ENCODE measurements at regions not wholly inside any gene's neighbourhood (a gene's known extent, or its start where the extent isn't known, plus 50 kb on each side); places are given as distances from the start of the nearest gene placed in this dataset.
A peak's percentile ranks its signal among the peaks of the same experiment; 100 is the strongest.

- DNase-seq (ENCODE audit: extremely low read depth, low read depth) = no peak
- TF ChIP-seq, protein P1, sequence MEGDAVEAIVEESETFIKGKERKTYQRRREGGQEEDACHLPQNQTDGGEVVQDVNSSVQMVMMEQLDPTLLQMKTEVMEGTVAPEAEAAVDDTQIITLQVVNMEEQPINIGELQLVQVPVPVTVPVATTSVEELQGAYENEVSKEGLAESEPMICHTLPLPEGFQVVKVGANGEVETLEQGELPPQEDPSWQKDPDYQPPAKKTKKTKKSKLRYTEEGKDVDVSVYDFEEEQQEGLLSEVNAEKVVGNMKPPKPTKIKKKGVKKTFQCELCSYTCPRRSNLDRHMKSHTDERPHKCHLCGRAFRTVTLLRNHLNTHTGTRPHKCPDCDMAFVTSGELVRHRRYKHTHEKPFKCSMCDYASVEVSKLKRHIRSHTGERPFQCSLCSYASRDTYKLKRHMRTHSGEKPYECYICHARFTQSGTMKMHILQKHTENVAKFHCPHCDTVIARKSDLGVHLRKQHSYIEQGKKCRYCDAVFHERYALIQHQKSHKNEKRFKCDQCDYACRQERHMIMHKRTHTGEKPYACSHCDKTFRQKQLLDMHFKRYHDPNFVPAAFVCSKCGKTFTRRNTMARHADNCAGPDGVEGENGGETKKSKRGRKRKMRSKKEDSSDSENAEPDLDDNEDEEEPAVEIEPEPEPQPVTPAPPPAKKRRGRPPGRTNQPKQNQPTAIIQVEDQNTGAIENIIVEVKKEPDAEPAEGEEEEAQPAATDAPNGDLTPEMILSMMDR (IDR thresholded peaks at IDR 0.05; ENCODE audit: low read depth, low read length, missing control alignments) = no peak
- H3K4me3 ChIP-seq (replicated peaks; ENCODE audit: low read depth, low read length) = no peak overlapping the region
Measured at GRCh38 chr4:181859439-181859838, 383.8 kb upstream of the TENM3 start.

DNA sequence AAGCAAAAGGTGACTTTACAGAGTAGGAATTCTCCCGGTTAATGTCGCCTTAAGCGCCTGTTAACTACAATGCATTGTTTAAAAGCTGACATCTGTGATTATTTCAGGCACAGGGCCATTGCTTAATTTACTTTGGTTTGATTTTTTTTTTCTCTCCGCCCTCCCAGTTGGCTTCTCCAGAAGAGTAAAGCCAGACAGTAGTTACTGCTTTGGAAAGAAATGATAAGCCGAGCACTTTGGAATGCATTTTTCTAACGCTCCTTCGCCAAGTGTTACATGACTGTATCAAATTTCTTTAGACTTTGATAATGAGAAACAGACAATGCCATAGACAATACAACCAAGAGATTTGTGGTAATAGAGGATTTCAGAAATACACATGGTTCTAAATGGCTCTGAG lies 383.0 kb upstream of the TENM3 start:
- no peak overlapping the region for H3K4me3 ChIP-seq (replicated peaks; ENCODE audit: low read depth, low read length)
- peak; percentile 20 for DNase-seq (ENCODE audit: extremely low read depth, low read depth)
- TF ChIP-seq, protein P1 (IDR thresholded peaks at IDR 0.05; ENCODE audit: low read depth, low read length, missing control alignments) = no peak

DNA sequence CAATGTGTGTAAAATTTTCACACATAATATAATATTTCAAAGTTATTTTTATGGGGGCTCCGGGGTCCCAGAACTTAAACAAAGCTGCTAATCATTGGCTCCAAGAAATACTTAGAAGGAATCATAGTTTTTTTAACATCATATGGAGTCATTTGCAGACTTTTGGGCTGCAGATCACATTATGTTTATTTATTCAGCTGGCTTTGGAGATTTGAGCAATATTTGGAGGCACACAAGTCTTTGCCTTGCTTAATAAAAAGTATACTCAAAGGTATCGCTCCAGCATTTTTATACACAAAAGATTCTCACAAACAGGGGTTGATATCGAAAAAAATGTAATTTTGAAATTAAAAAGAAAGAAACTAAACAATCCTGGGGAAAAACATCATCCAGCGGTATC lies 382.5 kb upstream of the TENM3 start:
- TF ChIP-seq, protein P1 (IDR thresholded peaks at IDR 0.05; ENCODE audit: low read depth, low read length, missing control alignments) = no peak
- no peak for DNase-seq (ENCODE audit: extremely low read depth, low read depth)
- H3K4me3 ChIP-seq (replicated peaks; ENCODE audit: low read depth, low read length) = no peak overlapping the region

GRCh38 chr4:181863856-181864255 lies 379.3 kb upstream of the TENM3 start:
- no peak overlapping the region for H3K4me3 ChIP-seq (replicated peaks; ENCODE audit: low read depth, low read length)
- DNase-seq (ENCODE audit: extremely low read depth, low read depth) = no peak
- TF ChIP-seq, protein P1 (IDR thresholded peaks at IDR 0.05; ENCODE audit: low read depth, low read length, missing control alignments) = no peak

- no peak for DNase-seq (ENCODE audit: extremely low read depth, low read depth)
Measured at GRCh38 chr4:181870326-181870725, 372.9 kb upstream of the TENM3 start.

GRCh38 chr4:181874602-181875001 lies 368.6 kb upstream of the TENM3 start:
- no peak overlapping the region for H3K4me3 ChIP-seq (replicated peaks; ENCODE audit: low read depth, low read length)
- DNase-seq (ENCODE audit: extremely low read depth, low read depth) = no peak
- TF ChIP-seq, protein P1 (IDR thresholded peaks at IDR 0.05; ENCODE audit: low read depth, low read length, missing control alignments) = no peak

More at GRCh38 chr4:181870326-181870725, 372.9 kb upstream of the TENM3 start:
- TF ChIP-seq, protein P1 (IDR thresholded peaks at IDR 0.05; ENCODE audit: low read depth, low read length, missing control alignments) = no peak
- H3K4me3 ChIP-seq (replicated peaks; ENCODE audit: low read depth, low read length) = no peak overlapping the region

- no peak for DNase-seq (ENCODE audit: extremely low read depth, low read depth)
- H3K4me3 ChIP-seq (replicated peaks; ENCODE audit: low read depth, low read length) = no peak overlapping the region
- TF ChIP-seq, protein P1 (IDR thresholded peaks at IDR 0.05; ENCODE audit: low read depth, low read length, missing control alignments) = no peak
Measured at GRCh38 chr4:181877329-181877848, 365.8 kb upstream of the TENM3 start.

Measured in HFF-Myc (cell line).